ENCODE measurements at regions not wholly inside any gene's neighbourhood (a gene's known extent, or its start where the extent isn't known, plus 50 kb on each side); places are given as distances from the start of the nearest gene placed in this dataset.

DNA sequence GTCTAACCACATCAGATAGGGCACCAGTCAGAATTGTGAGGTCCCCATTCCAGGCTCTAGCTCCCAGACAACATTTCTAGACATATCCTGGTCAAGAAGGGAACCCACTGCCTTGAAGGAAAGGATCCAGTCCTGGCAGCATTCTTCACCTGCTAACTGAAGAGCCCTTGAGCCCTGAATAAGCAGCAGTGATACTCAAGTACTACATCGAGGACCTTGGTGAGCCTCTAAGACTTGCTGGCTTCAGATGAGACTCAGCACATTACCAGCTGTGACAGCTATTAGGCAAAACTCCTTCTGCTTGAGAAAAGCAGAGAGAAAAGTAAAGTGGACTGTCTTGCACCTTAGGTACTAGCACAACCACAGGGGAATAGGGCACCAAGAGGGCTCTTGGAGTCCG is 205.8 kb upstream of the F9 start:
- TF ChIP-seq, protein P1, sequence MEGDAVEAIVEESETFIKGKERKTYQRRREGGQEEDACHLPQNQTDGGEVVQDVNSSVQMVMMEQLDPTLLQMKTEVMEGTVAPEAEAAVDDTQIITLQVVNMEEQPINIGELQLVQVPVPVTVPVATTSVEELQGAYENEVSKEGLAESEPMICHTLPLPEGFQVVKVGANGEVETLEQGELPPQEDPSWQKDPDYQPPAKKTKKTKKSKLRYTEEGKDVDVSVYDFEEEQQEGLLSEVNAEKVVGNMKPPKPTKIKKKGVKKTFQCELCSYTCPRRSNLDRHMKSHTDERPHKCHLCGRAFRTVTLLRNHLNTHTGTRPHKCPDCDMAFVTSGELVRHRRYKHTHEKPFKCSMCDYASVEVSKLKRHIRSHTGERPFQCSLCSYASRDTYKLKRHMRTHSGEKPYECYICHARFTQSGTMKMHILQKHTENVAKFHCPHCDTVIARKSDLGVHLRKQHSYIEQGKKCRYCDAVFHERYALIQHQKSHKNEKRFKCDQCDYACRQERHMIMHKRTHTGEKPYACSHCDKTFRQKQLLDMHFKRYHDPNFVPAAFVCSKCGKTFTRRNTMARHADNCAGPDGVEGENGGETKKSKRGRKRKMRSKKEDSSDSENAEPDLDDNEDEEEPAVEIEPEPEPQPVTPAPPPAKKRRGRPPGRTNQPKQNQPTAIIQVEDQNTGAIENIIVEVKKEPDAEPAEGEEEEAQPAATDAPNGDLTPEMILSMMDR (IDR thresholded peaks at IDR 0.05; ENCODE audit: poor library complexity): no peak
- TF ChIP-seq EZH2phosphoT487 (IDR thresholded peaks at IDR 0.05; ENCODE audit: low read depth, severe bottlenecking, unreplicated experiment) (no peak), EZH2 (IDR thresholded peaks at IDR 0.05; ENCODE audit: borderline replicate concordance) (no peak)
